Stimulated activated CD8-positive, alpha-beta memory T cell treated with anti-CD3 and anti-CD28 coated beads, Interleukin-2, amount 100 ng/mL, for 1 hour (primary cell): ENCODE measurements at regions not wholly inside any gene's neighbourhood (a gene's known extent, or its start where the extent isn't known, plus 50 kb on each side); places are given as distances from the start of the nearest gene placed in this dataset.

Experiments
- DNase-seq, 2 donors: peaks; one replicate each; pipeline ENCODE4 v3.0.0-alpha.2; 2020; ENCODE audit warnings: low read depth in 2 of 2

DNA sequence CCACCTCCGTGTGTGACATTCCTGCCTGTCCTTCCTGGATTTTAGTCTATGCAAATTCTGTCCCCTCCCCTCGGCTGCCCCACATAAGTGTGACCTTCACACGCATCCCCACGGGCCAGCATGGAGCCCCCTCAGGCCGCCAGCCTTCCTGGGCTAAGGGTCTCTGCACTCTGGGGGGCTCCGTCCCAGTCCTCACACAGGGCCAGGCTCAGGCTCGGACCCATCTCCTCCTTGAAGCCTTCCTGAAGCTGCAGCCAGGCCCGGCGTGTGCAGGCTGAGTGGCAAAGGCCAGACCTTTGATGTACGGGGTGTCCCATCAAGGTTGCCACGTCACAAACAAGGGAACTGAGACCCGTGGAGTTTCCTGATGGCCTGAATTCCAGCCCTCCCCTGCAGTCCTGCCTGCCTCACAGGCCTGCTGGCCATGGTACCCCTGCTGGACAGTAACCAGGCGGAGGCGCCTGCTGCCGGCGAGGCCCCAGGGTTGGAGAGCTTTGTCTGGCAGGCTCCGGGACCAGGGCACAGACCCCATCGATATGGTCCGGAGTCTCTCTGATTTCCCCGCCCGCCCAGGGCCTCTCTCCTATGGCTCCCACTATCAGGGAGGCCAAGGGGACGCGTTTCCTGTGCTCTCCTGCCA lies 791.7 kb downstream of the BRD1 start:
- DNase-seq: no peak

DNA sequence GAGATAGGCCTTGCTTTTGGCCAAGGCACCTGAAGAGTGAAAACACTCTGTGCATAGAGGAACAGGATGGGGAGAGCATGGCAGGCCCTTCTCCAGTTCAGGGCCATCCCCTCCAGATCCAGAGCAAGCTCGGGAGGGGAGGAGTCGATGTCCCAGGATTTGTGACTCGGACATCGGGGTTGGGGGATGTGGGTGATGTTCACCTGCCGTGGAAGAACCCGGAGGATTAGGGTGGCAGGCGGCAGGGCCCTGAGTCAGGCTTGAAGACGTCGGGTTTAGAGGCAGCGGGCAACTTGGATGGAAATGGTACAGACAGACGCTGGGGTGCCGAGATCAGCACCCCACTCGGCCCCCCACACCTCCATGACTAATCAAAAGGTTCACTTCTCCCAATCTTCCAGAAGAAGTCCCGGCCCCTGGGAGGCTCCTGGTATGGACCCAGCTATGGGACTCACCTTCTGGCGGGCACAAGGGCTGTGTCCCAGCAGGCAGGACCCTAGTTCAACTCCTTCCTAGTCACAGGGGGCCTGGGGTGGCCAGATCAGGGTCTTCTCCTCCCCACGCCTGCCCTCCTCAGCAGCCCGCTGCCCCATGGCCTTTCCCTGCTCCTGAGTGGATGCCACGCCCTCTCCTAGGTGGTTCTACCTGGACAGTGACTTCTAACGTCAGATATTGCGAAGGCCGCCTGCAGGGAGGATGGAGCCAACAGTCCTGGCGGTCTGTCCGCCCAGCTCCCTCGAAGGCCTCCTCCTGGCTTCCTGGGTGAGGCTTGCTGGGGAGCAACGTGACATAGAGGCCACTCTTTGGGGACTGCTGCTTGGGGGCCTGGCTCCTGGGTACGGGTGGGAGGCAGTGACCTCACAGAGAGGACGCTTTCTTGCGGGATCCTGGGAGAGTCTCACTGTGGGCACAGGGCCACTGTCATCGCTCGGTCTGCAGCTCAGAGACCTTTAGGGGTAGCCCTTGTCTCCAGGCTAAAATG lies 792.5 kb downstream of the BRD1 start:
- no peak for DNase-seq

DNA sequence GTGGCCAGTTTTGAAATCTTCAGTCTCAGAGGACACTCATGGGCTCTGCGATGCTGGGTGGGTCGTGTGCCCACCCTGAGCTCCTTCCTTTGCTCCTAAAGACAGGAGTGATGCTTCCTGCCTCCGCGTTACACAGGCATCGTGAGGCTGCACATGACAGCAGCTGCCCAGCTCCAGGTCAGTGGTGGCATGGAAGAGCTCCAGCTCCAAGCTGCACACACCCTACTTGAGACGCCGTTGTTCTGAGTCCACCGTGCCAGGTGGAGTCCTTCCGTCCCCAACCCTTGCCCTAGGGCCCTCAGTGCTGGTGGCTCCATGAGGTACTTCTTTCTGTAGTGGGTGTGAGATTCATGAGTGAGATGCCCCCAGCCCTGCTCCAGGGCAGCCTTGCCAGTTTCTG lies 794.1 kb downstream of the BRD1 start:
- no peak for DNase-seq

- DNase-seq: no peak
Observed at GRCh38 chr22:49032821-49033220, 794.9 kb downstream of the BRD1 start.

DNA sequence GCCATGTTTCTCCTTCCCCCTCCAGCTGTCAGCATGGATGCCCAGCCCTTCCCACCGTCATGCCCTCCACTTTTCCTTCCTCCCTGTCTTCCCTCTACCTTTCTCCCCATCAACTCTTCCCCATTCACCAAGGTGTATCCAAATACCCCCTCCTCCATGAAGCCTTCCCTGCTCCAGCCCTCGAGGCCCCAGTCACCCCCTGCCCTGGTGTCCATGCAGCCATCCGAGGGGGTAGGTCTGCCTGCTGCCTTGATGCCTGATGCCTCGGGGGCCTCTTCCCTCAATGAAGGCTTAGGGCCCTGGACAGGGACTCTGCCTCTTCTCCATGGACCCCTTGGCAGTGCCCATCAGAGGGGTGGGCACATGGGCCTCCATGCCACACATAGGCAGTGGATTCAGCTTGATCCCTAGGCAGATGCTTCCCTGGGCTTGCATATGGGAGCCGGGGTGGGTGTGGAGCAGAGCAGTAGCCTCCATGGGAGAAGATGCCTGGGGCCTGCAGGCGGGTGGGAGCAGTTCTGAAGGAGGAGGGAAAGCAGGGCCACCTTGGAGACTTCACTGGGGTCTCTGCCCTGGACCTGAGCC lies 795.8 kb downstream of the BRD1 start:
- DNase-seq: no peak

- no peak for DNase-seq
Observed at GRCh38 chr22:49028111-49028510, 799.6 kb downstream of the BRD1 start.

DNA sequence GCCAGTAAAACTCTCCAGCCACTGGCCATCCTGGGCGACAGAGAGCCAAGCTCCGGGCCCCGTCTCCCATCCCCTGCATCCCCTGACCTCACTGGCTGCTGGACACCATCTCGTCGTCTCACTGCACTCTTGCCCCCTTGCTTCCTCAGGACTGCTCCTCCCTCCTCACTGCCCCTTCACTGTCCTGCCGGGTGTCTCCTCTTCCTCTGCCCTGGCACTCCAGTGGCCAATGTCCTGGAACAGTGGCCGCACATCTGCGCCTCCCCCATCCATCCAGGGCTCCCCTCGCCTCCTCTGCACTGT lies 800.4 kb downstream of the BRD1 start:
- no peak for DNase-seq

DNA sequence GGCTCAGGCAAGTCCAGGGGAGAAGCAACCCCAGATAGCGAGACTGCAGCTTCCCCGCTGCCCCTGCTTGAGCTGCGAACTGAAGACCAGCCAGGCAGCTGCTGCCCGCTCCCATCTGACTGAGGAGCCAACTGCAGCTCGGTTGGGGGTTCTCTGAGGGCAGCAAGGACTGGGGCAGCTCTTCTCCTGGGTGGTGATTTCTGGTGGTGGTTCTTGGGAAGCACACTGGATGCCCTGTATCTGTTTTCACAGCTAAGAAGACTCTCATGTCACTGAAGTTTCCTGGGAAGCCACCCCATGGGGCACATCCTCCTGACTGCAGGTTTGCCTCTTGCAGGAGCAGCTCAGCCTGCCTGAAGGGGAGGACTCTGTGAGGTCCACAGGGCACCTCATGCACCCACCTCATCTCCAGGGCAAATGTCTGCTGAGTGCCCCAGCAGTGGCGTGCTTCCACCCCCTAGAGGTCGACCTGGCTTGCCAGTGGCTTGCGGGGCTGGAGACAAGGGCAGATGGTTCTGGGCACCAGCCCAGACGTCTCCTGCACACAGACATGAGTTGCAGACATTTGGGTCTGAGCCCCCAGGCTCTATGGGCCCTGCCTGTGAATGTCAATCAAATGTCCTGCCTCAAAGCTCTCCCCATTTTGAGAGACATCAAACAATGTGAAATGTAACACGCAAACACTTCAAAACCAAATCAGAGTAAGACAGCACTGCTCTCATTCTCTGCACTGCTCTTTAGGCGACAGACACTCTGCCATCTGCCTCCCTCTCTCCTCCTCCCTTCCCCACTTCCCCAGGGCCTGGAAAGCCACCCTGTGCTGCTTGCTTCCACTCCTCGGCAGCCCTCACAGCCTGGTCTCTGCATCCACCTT lies 800.9 kb downstream of the BRD1 start:
- DNase-seq: no peak

GRCh38 chr22:49025791-49026493 lies 801.7 kb downstream of the BRD1 start:
- DNase-seq: no peak

GRCh38 chr22:49024775-49025440 lies 802.8 kb downstream of the BRD1 start:
- DNase-seq: no peak

- no peak for DNase-seq
Observed at GRCh38 chr22:49023879-49024774, 803.5 kb downstream of the BRD1 start.

- DNase-seq: no peak
Observed at GRCh38 chr22:49023161-49023878, 804.4 kb downstream of the BRD1 start.

DNA sequence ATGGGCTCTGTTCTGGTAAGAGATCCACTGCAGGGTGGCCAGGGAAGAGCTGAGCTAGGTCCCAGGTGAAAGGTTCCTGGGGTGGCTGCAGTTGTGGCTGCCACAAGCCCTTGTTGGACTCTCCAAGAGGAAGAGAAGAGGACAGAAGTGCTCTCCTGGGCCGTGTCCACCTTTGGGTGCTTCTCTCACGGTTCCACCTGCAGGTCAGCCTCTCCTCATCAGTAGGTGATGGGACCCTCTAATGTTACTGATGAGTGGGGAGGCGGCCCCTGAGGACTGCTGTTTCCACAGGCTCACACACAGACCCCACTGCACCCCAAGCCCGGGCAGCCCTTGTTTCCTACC lies 804.9 kb downstream of the BRD1 start:
- no peak for DNase-seq

DNA sequence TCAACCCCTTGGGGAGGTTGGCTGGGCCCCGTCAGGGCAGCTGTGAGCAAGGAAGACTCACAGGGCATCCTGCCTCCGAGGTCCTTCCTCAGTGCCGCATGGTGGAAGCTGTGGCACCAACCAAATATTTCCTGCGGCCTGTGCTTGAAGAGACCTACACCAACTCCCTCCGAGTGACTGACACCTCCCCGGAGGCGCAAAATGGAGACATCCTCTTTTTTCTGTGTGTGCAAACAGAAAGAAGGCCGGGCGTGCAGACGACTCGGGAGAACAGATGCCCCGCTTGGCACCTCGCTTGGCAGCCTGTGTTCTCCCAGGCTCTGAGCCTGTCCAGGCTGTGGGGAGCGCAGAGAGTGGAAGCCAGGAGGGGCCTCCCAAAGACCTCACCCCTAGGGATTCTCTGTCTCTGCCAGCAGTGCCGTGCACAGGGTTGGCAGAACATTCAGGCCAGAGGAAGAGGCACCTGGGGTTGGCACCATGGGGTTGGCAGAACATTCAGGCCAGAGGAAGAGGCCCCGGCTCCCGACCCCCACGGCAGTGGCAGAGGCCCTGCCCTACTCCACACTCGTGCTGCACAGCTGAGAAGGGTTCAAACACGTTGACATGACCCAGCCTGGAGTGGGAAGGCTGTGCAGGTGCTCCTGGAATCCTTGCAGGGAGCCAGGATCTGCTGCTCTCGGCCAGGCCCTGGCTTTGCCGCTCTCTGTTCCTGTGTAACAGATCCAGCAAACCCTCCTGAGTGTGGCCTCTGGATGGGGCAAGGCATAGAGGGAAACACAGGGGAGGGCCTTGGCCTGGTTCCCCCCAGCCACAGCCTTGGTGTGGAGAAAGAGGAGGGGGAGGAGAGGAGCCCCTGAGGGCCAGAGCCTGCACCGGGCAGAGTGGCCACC lies 805.5 kb downstream of the BRD1 start:
- no peak for DNase-seq

DNA sequence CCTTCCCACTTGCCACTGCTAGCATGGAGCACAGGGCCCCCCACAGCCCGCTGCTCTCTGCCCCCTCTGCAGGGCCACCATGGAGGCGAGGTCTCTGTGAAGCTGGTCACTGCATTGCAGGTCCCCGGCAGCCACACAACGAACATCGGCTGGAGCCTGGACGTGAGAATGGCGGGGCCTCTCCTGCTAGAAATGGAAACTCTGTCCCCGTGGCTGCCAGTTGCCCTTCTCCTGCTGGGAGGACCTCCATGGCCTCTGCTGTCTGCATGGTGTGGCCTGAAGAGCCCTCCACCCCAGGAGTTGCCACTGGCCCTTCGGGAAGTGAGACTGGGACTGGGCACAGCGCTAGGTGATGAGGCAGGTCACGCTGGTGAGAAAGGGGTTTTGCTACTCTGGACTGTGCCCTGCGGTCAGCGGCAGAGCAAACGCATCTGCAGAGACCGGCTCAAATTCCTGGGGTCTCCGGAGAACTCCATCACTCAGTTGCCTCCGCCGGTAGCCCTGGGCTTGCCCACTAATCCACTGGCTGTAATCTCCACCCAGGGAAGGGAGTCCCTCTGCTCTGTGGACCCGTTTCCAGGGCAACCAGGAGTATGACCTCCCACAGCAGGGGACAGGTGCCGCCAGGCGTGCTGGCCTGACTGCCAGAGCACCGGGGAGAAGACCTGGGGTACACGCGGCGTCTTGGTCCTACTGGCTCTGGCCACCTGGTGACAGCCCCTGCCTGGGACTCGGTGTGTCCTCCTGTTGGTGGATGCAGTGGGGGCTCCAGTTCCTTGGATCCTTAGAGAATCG lies 806.3 kb downstream of the BRD1 start:
- DNase-seq: no peak

- no peak for DNase-seq
Observed at GRCh38 chr22:49019737-49020713, 807.6 kb downstream of the BRD1 start.
